Left ventricle myocardium superior (tissue), 1 donor: ENCODE measurements at regions not wholly inside any gene's neighbourhood (a gene's known extent, or its start where the extent isn't known, plus 50 kb on each side); places are given as distances from the start of the nearest gene placed in this dataset. TPM values are rescaled to one million over a fixed set of nuclear protein-coding genes. Genes with fewer than 3 reads are reported as not detected.

Source experiments
- ATAC-seq: fragments of 200-7000 bp; cut with Tn5 transposase; one replicate; pipeline ENCODE4 v1.9.1; 2020; ENCODE audit warnings: mild to moderate bottlenecking, moderate library complexity
- DNase-seq: peaks from one replicate; pipeline ENCODE4 v3.0.0-alpha.2; 2020
- intact Hi-C: fragments of 100-400 bp; cut with micrococcal nuclease; formaldehyde crosslinking; loops from one replicate; pipeline ENCODE4 v1.11.0; 2022
- microRNA-seq: library from miRNA; unstranded; fragments of <30 nt; microRNA quantifications from one replicate; pipeline ENCODE4 v1.2.0, GENCODE V29; 2020; ENCODE audit warnings: borderline number of aligned reads
- donor health status: DM: no; HTN: yes; CAD: no; lungs with severe emphysema.

GRCh38 chr14:47763188-47763854, 87.9 kb upstream of the MDGA2 start:
- intact Hi-C loops = no loop called here
- ATAC-seq (no peak), DNase-seq (no peak)

- no peak for DNase-seq
- intact Hi-C loops = no loop called here
- no peak for ATAC-seq
These were observed 71.6 kb upstream of the MDGA2 start for GRCh38 chr14:47746986-47747385.

GRCh38 chr14:47744155-47744554, 68.8 kb upstream of the MDGA2 start:
- DNase-seq (no peak), ATAC-seq (no peak)
- intact Hi-C loops = no loop called here

GRCh38 chr14:47739541-47739940, 64.1 kb upstream of the MDGA2 start:
- no peak for DNase-seq
- no peak for ATAC-seq
- intact Hi-C loops = no loop called here

GRCh38 chr14:47730296-47730695, 54.9 kb upstream of the MDGA2 start:
- intact Hi-C loops = no loop called here
- DNase-seq (no peak), ATAC-seq (no peak)

Small RNA genes in the stretch of these regions (microRNA-seq; reads per million reads assigned to microRNA genes)
- not detected for gene MIR548Y
